GM12878 (cell line): ENCODE measurements at regions not wholly inside any gene's neighbourhood (a gene's known extent, or its start where the extent isn't known, plus 50 kb on each side); places are given as distances from the start of the nearest gene placed in this dataset.

Experiments used
- ATAC-seq: fragments of 200-7000 bp; cut with Tn5 transposase; 3 replicates; pipeline ENCODE4 v1.9.1; 2020; ENCODE audit warnings: mild to moderate bottlenecking, moderate library complexity
- BruUV-seq: library from RNA; stranded (reverse); fragments of 400-500 nt; replicated peaks from 2 replicates; lab custom pipeline; 2021; lab: Mats Ljungman, UMichigan
- CTCF ChIA-PET: fragments of 300-600 bp; sonication (Branson Sonifier 250); formaldehyde crosslinking; extraction: SDS; loops from one replicate; lab custom pipeline; 2021; ENCODE audit warnings: inconsistent platforms; lab: Yijun Ruan, JAX
- POLR2A ChIA-PET: fragments of 350-600 bp; formaldehyde crosslinking; extraction: SDS; loops from one replicate; lab custom pipeline; 2021; ENCODE audit warnings: inconsistent platforms; lab: Charles Lee
- RAD21 ChIA-PET: fragments of 300-600 bp; sonication (Branson Sonifier 250); formaldehyde crosslinking; loops from one replicate; lab custom pipeline; 2023; ENCODE audit warnings: antibody characterized with exemption; ENCODE audit not compliant: unreplicated experiment; lab: Charles Lee
- SMC1A ChIA-PET: fragments of 300-600 bp; sonication (Branson Sonifier 250); formaldehyde crosslinking; loops from one replicate; lab custom pipeline; 2023; ENCODE audit not compliant: unreplicated experiment, uncharacterized antibody; lab: Charles Lee
- DNase-seq: peaks from one replicate; pipeline ENCODE4 v3.0.0-alpha.2; 2011; ENCODE audit warnings: low read depth, low spot score
- FAIRE-seq: peaks from 3 replicates; lab custom pipeline; 2011; peaks lifted over from hg19 to GRCh38; lab: Jason Lieb, UNC
- H2AFZ ChIP-seq: 2 replicates; pipeline ENCODE4 v1.6.0; 2011; ENCODE audit warnings: low read depth, low read length, control low read depth; ENCODE audit not compliant: control insufficient read depth
- H3K27ac ChIP-seq: 2 replicates; pipeline ENCODE4 v1.5.1; 2011; ENCODE audit warnings: control low read depth; ENCODE audit not compliant: control insufficient read depth, insufficient read depth
- H3K27me3 ChIP-seq, 2 experiments: replicated peaks in 1 of 2; 2 replicates each; pipeline versions ENCODE4 v1.6.0 to v1.6.1; 2011; ENCODE audit warnings: low read length in 1 of 2; ENCODE audit not compliant: control insufficient read depth in 2 of 2, insufficient read depth in 2 of 2
- H3K36me3 ChIP-seq, 2 experiments: 2 replicates each; pipeline ENCODE4 v1.5.1; 2011; ENCODE audit warnings: low read length in 1 of 2; ENCODE audit not compliant: control insufficient read depth in 2 of 2, insufficient read depth in 2 of 2
- H3K4me1 ChIP-seq: 2 replicates; pipeline ENCODE4 v1.6.1; 2011; ENCODE audit warnings: mild to moderate bottlenecking, low read length, moderate library complexity, mixed read lengths; ENCODE audit not compliant: control insufficient read depth, insufficient read depth
- H3K4me2 ChIP-seq: 2 replicates; pipeline ENCODE4 v1.6.0; 2011; ENCODE audit warnings: control low read depth; ENCODE audit not compliant: control insufficient read depth, insufficient read depth
- H3K4me3 ChIP-seq: fragments of 200-600 bp; sonication (generic); 2 replicates; pipeline ENCODE4 v1.5.1; 2016
- H3K79me2 ChIP-seq: 2 replicates; pipeline ENCODE4 v1.6.0; 2011; ENCODE audit warnings: low read length; ENCODE audit not compliant: control insufficient read depth, insufficient read depth
- H3K9ac ChIP-seq: 2 replicates; pipeline ENCODE4 v1.8.0; 2011; ENCODE audit warnings: low read length, control low read depth, mixed read lengths; ENCODE audit not compliant: control insufficient read depth, insufficient read depth
- H3K9me3 ChIP-seq: replicated peaks from 3 replicates; pipeline ENCODE4 v1.5.1; 2011; ENCODE audit warnings: mild to moderate bottlenecking, low read length; ENCODE audit not compliant: control insufficient read depth, insufficient read depth
- H4K20me1 ChIP-seq: 2 replicates; pipeline ENCODE4 v1.6.0; 2011; ENCODE audit not compliant: control insufficient read depth, insufficient read depth
- BHLHE40 ChIP-seq, 2 experiments: fragments of 450-650 bp in 1 of 2; IDR thresholded peaks; 2 replicates each; pipeline ENCODE4 v1.6.1; 2011 to 2017; ENCODE audit warnings: low read depth in 2 of 2, borderline replicate concordance in 1 of 2, improper control_type of control experiment in 1 of 2, low read length in 1 of 2, mild to moderate bottlenecking in 1 of 2
- FOS ChIP-seq: IDR thresholded peaks from 3 replicates; pipeline ENCODE4 v1.6.1; 2011; ENCODE audit warnings: borderline replicate concordance; ENCODE audit not compliant: insufficient read length; ENCODE audit errors: extremely low read depth
- GABPA ChIP-seq: IDR thresholded peaks from 2 replicates; pipeline ENCODE4 v1.6.1; 2014; ENCODE audit warnings: antibody characterized with exemption, low read depth, mild to moderate bottlenecking, inconsistent platforms
- POLR2AphosphoS2 ChIP-seq: IDR thresholded peaks from 2 replicates; pipeline ENCODE4 v1.6.1; 2011; ENCODE audit warnings: low read depth, mild to moderate bottlenecking, low read length, improper control_type of control experiment, moderate library complexity
- RELA ChIP-seq: fragments of 450-650 bp; IDR thresholded peaks from 2 replicates; pipeline ENCODE4 v1.8.0; 2014; ENCODE audit warnings: borderline replicate concordance; ENCODE audit not compliant: partially characterized antibody
- STAT1 ChIP-seq: fragments of 450-650 bp; conservative IDR thresholded peaks from 2 replicates; pipeline ENCODE4 v1.6.1; 2014; ENCODE audit warnings: antibody characterized with exemption, mild to moderate bottlenecking
- SUZ12 ChIP-seq: fragments of 200-600 bp; sonication (generic); IDR thresholded peaks from one replicate; pipeline ENCODE4 v1.6.1; 2018; ENCODE audit warnings: antibody characterized with exemption, mild to moderate bottlenecking; ENCODE audit not compliant: unreplicated experiment
- WGBS: methylation state at CpG from one replicate; pipeline ENCODE4 v1.1.6; 2016; ENCODE audit warnings: low lambda C conversion rate; ENCODE audit not compliant: insufficient replicate concordance, insufficient coverage; ENCODE audit errors: missing lambda C conversion rate; 5-methylcytosine and 5-hydroxymethylcytosine counted together
- in situ Hi-C: fragments of 300-500 bp; cut with MboI; formaldehyde crosslinking; loops from 9 replicates; pipeline ENCODE4 v1.14.3; 2018; ENCODE audit warnings: mixed read lengths
- intact Hi-C: fragments of 100-400 bp; cut with micrococcal nuclease; formaldehyde crosslinking; loops from one replicate; pipeline ENCODE4 v1.14.2; 2022; ENCODE audit not compliant: unreplicated experiment
- TF ChIP-seq, protein P1 (sequence below): fragments of 450-650 bp; IDR thresholded peaks from 2 replicates; pipeline ENCODE4 v1.6.1; 2017; ENCODE audit warnings: mild to moderate bottlenecking, moderate library complexity

DNA sequence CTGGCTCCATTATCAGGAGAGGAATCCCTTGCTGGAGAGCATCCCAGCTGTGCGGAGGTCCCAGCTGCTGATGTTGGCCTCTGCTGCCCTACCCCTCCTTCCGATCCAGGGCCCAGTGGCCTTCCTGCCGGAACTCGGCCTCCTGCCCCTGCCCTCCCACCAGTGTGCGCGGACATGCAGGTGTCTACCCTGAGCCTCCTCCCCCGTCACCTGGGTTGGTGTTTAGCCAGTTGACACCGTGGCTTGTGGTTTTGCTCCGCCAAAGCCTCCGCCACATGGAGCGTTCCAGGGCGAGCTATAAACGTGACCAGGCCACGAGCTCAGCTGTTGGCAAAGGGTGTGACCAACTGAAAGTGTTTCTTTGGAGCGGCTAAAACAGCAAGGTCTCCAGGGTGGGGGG lies 1104.3 kb downstream of the BCL11B start:
- in situ Hi-C loops, result no loop called here
- ChIA-PET SMC1A (interaction anchor here (1.3 to 18.9 kb wide), 6 partner anchors 8 to 43 kb away, joined by 3 to 296 read pairs (median 12); no protein-coding TSS in a partner anchor), POLR2A (no interaction called here), CTCF (interaction anchor here (0.8 to 6.9 kb wide), 2 partner anchors 14 to 27 kb away, joined by 3 to 45 read pairs; no protein-coding TSS in a partner anchor), RAD21 (interaction anchor here (6.6 to 8.6 kb wide), 2 partner anchors 25 to 28 kb away, joined by 91 to 110 read pairs; no protein-coding TSS in a partner anchor)
- DNase-seq (no peak), FAIRE-seq (no peak), ATAC-seq (no peak)
- H3K9me3 ChIP-seq, result no peaks in the 10 kb centered on the region; the same call in 2 of the 3 replicates
- no peaks in the 10 kb centered on the region for H3K27me3 ChIP-seq
- H4K20me1 ChIP-seq, result no peaks in the 10 kb centered on the region
- no peaks in the 10 kb centered on the region for H3K36me3 ChIP-seq
- no TSS peak for BruUV-seq
- H3K4me3 ChIP-seq, result no peak overlapping the region
- WGBS, result 29% methylated on average over 15 of the region's 15 CpGs
- TF ChIP-seq BHLHE40 (IDR thresholded peaks at IDR 0.05; ENCODE audit: borderline replicate concordance in 1 of 2, low read depth in 2 of 2, low read length in 1 of 2) (peak in 1 of 2 experiments; percentile 63; a peak in 2 of 4 replicates), STAT1 (no peak), GABPA (no peak), SUZ12 (no peak), FOS (no peak), RELA (no peak), POLR2AphosphoS2 (no peak)
- TF ChIP-seq, protein P1, sequence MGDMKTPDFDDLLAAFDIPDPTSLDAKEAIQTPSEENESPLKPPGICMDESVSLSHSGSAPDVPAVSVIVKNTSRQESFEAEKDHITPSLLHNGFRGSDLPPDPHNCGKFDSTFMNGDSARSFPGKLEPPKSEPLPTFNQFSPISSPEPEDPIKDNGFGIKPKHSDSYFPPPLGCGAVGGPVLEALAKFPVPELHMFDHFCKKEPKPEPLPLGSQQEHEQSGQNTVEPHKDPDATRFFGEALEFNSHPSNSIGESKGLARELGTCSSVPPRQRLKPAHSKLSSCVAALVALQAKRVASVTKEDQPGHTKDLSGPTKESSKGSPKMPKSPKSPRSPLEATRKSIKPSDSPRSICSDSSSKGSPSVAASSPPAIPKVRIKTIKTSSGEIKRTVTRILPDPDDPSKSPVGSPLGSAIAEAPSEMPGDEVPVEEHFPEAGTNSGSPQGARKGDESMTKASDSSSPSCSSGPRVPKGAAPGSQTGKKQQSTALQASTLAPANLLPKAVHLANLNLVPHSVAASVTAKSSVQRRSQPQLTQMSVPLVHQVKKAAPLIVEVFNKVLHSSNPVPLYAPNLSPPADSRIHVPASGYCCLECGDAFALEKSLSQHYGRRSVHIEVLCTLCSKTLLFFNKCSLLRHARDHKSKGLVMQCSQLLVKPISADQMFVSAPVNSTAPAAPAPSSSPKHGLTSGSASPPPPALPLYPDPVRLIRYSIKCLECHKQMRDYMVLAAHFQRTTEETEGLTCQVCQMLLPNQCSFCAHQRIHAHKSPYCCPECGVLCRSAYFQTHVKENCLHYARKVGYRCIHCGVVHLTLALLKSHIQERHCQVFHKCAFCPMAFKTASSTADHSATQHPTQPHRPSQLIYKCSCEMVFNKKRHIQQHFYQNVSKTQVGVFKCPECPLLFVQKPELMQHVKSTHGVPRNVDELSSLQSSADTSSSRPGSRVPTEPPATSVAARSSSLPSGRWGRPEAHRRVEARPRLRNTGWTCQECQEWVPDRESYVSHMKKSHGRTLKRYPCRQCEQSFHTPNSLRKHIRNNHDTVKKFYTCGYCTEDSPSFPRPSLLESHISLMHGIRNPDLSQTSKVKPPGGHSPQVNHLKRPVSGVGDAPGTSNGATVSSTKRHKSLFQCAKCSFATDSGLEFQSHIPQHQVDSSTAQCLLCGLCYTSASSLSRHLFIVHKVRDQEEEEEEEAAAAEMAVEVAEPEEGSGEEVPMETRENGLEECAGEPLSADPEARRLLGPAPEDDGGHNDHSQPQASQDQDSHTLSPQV, result no peak
- no peak overlapping the region for H2AFZ ChIP-seq
- no peak overlapping the region for H3K9ac ChIP-seq
- H3K27ac ChIP-seq, result no peak overlapping the region
- intact Hi-C loops, result no loop called here
- no peak overlapping the region for H3K4me2 ChIP-seq
- H3K79me2 ChIP-seq, result no peaks in the 10 kb centered on the region
- peaks cover 5% of the 10 kb centered on the region for H3K4me1 ChIP-seq
